Smooth muscle cell (in vitro differentiated cells): ENCODE measurements at regions not wholly inside any gene's neighbourhood (a gene's known extent, or its start where the extent isn't known, plus 50 kb on each side); places are given as distances from the start of the nearest gene placed in this dataset.
"Not testable (repeated sequence)": the region's sequence is repeated elsewhere in the genome, so short reads cannot be mapped to it uniquely, and the experiment has no call there.

Source experiments
- DNase-seq: peaks from one replicate; lab custom pipeline; 2025; ENCODE audit not compliant: unreplicated experiment; lab: John Stamatoyannopoulos, UW
- H2AFZ ChIP-seq: fragments of 200-600 bp; sonication (generic); 2 replicates; pipeline ENCODE4 v1.6.0; 2016; ENCODE audit warnings: antibody characterized with exemption, low read depth, mild to moderate bottlenecking
- H3F3A ChIP-seq: fragments of 200-600 bp; sonication (generic); 2 replicates; pipeline ENCODE4 v1.6.0; 2017; ENCODE audit warnings: antibody characterized with exemption, low read depth
- H3K27ac ChIP-seq: fragments of 200-600 bp; sonication (generic); 2 replicates; pipeline ENCODE4 v1.5.1; 2016; ENCODE audit warnings: low read depth, mild to moderate bottlenecking
- H3K27me3 ChIP-seq: fragments of 200-600 bp; sonication (generic); 2 replicates; pipeline ENCODE4 v1.6.1; 2016; ENCODE audit warnings: low read depth, mild to moderate bottlenecking
- H3K36me3 ChIP-seq: fragments of 200-600 bp; sonication (generic); 2 replicates; pipeline ENCODE4 v1.5.1; 2016; ENCODE audit warnings: low read depth
- H3K4me1 ChIP-seq: fragments of 200-600 bp; sonication (generic); 2 replicates; pipeline ENCODE4 v1.5.1; 2016; ENCODE audit warnings: low read depth
- H3K4me2 ChIP-seq: fragments of 200-600 bp; sonication (generic); 2 replicates; pipeline ENCODE4 v1.6.0; 2016; ENCODE audit warnings: mild to moderate bottlenecking
- H3K4me3 ChIP-seq: fragments of 200-600 bp; sonication (generic); 2 replicates; pipeline ENCODE4 v1.5.1; 2016; ENCODE audit warnings: mild to moderate bottlenecking
- H3K79me2 ChIP-seq: fragments of 200-600 bp; sonication (generic); 2 replicates; pipeline ENCODE4 v1.6.0; 2016; ENCODE audit warnings: low read depth, mild to moderate bottlenecking
- H3K9ac ChIP-seq: fragments of 200-600 bp; sonication (generic); 2 replicates; pipeline ENCODE4 v1.6.0; 2016; ENCODE audit warnings: low read depth
- H3K9me3 ChIP-seq: fragments of 200-600 bp; sonication (generic); replicated peaks from 2 replicates; pipeline ENCODE4 v1.5.1; 2016; ENCODE audit warnings: low read depth
- H4K20me1 ChIP-seq: fragments of 200-600 bp; sonication (generic); 2 replicates; pipeline ENCODE4 v1.6.0; 2016; ENCODE audit warnings: low read depth
- CTCF ChIP-seq: fragments of 200-600 bp; sonication (generic); IDR thresholded peaks from 2 replicates; pipeline ENCODE4 v1.5.1; 2017; ENCODE audit warnings: borderline replicate concordance, mild to moderate bottlenecking, antibody characterized with exemption; ENCODE audit not compliant: insufficient read depth, poor library complexity, severe bottlenecking
- WGBS: methylation state at CpG from one replicate; pipeline ENCODE4 v1.1.7; 2016; ENCODE audit warnings: low lambda C conversion rate; 5-methylcytosine and 5-hydroxymethylcytosine counted together

- Histone ChIP-seq H3K79me2 (no peaks in the 10 kb centered on the region), H3F3A (no peaks in the 10 kb centered on the region), H3K27ac (no peak overlapping the region), H4K20me1 (no peaks in the 10 kb centered on the region), H2AFZ (no peak overlapping the region), H3K4me3 (no peak overlapping the region), H3K36me3 (no peaks in the 10 kb centered on the region), H3K27me3 (peaks cover 5% of the 10 kb centered on the region), H3K4me1 (no peaks in the 10 kb centered on the region), H3K4me2 (no peak overlapping the region), H3K9me3 (no peaks in the 10 kb centered on the region), H3K9ac (no peak overlapping the region)
- no peak for DNase-seq
- 86% methylated on average over 3 of the region's 3 CpGs for whole genome bisulfite sequencing
- TF ChIP-seq CTCF: no peak
Measured at GRCh38 chr2:11877764-11878163, 131.3 kb downstream of the LPIN1 start.

GRCh38 chr2:11885253-11885652 lies 138.8 kb downstream of the LPIN1 start:
- not testable (repeated sequence) for H3K9ac ChIP-seq, H3F3A ChIP-seq, H3K79me2 ChIP-seq, DNase-seq, H3K27me3 ChIP-seq, H3K4me2 ChIP-seq, H4K20me1 ChIP-seq, H3K4me3 ChIP-seq, H3K27ac ChIP-seq, H2AFZ ChIP-seq, H3K4me1 ChIP-seq, H3K36me3 ChIP-seq
- H3K9me3 ChIP-seq: peaks cover 16% of the 10 kb centered on the region
- WGBS: 93% methylated on average over 4 of the region's 4 CpGs

GRCh38 chr2:11886899-11887298 lies 140.5 kb downstream of the LPIN1 start:
- DNase-seq, H4K20me1 ChIP-seq, H3K27me3 ChIP-seq, H3F3A ChIP-seq, H3K27ac ChIP-seq, H3K4me2 ChIP-seq, H3K4me1 ChIP-seq, H2AFZ ChIP-seq, H3K4me3 ChIP-seq, H3K9ac ChIP-seq, H3K79me2 ChIP-seq, H3K36me3 ChIP-seq: not testable (repeated sequence)
- H3K9me3 ChIP-seq: peaks cover 16% of the 10 kb centered on the region
- 98% methylated on average over 8 of the region's 8 CpGs for WGBS

- no peak overlapping the region for H3K27ac ChIP-seq
- no peak for TF ChIP-seq CTCF
- H3F3A ChIP-seq: no peaks in the 10 kb centered on the region
- H3K9me3 ChIP-seq: peaks cover 16% of the 10 kb centered on the region
- no peak overlapping the region for H3K4me3 ChIP-seq
- no peaks in the 10 kb centered on the region for H4K20me1 ChIP-seq
- no peak overlapping the region for H3K4me2 ChIP-seq
- H3K4me1 ChIP-seq: no peaks in the 10 kb centered on the region
- no peak overlapping the region for H2AFZ ChIP-seq
- no peaks in the 10 kb centered on the region for H3K79me2 ChIP-seq
- no peak for DNase-seq
- no peaks in the 10 kb centered on the region for H3K36me3 ChIP-seq
- H3K27me3 ChIP-seq: no peaks in the 10 kb centered on the region
- no peak overlapping the region for H3K9ac ChIP-seq
- 77% methylated on average over 2 of the region's 2 CpGs for WGBS
Measured at GRCh38 chr2:11889101-11889850, 142.8 kb downstream of the LPIN1 start.

GRCh38 chr2:11889854-11890253 lies 143.4 kb downstream of the LPIN1 start:
- Histone ChIP-seq H3K9me3 (peaks cover 16% of the 10 kb centered on the region), H3K4me2 (no peak overlapping the region), H3K4me1 (no peaks in the 10 kb centered on the region), H3K4me3 (no peak overlapping the region), H4K20me1 (no peaks in the 10 kb centered on the region), H3F3A (no peaks in the 10 kb centered on the region), H3K79me2 (no peaks in the 10 kb centered on the region), H3K36me3 (no peaks in the 10 kb centered on the region), H2AFZ (no peak overlapping the region), H3K9ac (no peak overlapping the region), H3K27me3 (no peaks in the 10 kb centered on the region), H3K27ac (no peak overlapping the region)
- DNase-seq: no peak
- 89% methylated on average over 1 of the region's 1 CpG for WGBS
- no peak for TF ChIP-seq CTCF
